Mucosa of descending colon (tissue), 3 donors: ENCODE measurements at regions not wholly inside any gene's neighbourhood (a gene's known extent, or its start where the extent isn't known, plus 50 kb on each side); places are given as distances from the start of the nearest gene placed in this dataset.

Experiments used
- ATAC-seq: fragments of 200-7000 bp; cut with Tn5 transposase; one replicate; pipeline ENCODE4 v1.9.1; 2020; ENCODE audit warnings: mild to moderate bottlenecking, moderate library complexity
- DNase-seq, 3 donors: peaks; one replicate each; pipeline ENCODE4 v3.0.0-alpha.2; 2020
- H3K36me3 ChIP-seq: fragments of 200-600 bp; one replicate; pipeline ENCODE4 v1.8.0; 2021; ENCODE audit warnings: low read depth, mild to moderate bottlenecking
- H3K4me1 ChIP-seq: fragments of 200-600 bp; one replicate; pipeline ENCODE4 v1.8.0; 2021; ENCODE audit warnings: low read depth, mild to moderate bottlenecking
- H3K4me3 ChIP-seq: fragments of 200-600 bp; one replicate; pipeline ENCODE4 v1.8.0; 2021; ENCODE audit warnings: mild to moderate bottlenecking
- H3K9me3 ChIP-seq: fragments of 200-600 bp; one replicate; pipeline ENCODE4 v1.8.0; 2021; ENCODE audit warnings: mild to moderate bottlenecking
- CTCF ChIP-seq: fragments of 200-600 bp; IDR thresholded peaks from one replicate; pipeline ENCODE4 v1.8.0; 2022; ENCODE audit warnings: antibody characterized with exemption, mild to moderate bottlenecking
- intact Hi-C, 2 donors: fragments of 100-400 bp; cut with DNase I in 1 of 2; cut with micrococcal nuclease in 1 of 2; formaldehyde crosslinking; loops; one replicate each; pipeline versions ENCODE4 v1.11.0 to v1.11.1; 2022; cut with DNase I, micrococcal nuclease
- donor health status: DM: no; HTN: no; CAD: no; lungs with moderate emphysema.
- donor health status: DM: no; HTN: no; CAD: no.
- donor health status: DM: no; HTN: yes; CAD: no.

- intact Hi-C loops = no loop called here
- no peak for ATAC-seq
- no peaks in the 10 kb centered on the region for H3K9me3 ChIP-seq
These were observed 377.2 kb upstream of the KLF4 start for GRCh38 chr9:107866711-107867311.

GRCh38 chr9:107863396-107863795 lies 373.8 kb upstream of the KLF4 start:
- Histone ChIP-seq H3K36me3 (no peaks in the 10 kb centered on the region), H3K4me3 (no peak overlapping the region), H3K4me1 (no peaks in the 10 kb centered on the region), H3K9me3 (no peaks in the 10 kb centered on the region)
- intact Hi-C loops = no loop called here
- ATAC-seq (no peak), DNase-seq (no peak)
- TF ChIP-seq CTCF = no peak

More at GRCh38 chr9:107866711-107867311, 377.2 kb upstream of the KLF4 start:
- DNase-seq = no peak
- Histone ChIP-seq H3K4me3 (no peak overlapping the region), H3K36me3 (no peaks in the 10 kb centered on the region), H3K4me1 (no peaks in the 10 kb centered on the region)
- TF ChIP-seq CTCF = no peak

- no peaks in the 10 kb centered on the region for H3K9me3 ChIP-seq
- DNase-seq (no peak), ATAC-seq (no peak)
- no peaks in the 10 kb centered on the region for H3K36me3 ChIP-seq
- intact Hi-C loops = no loop called here
- no peaks in the 10 kb centered on the region for H3K4me1 ChIP-seq
- H3K4me3 ChIP-seq = no peak overlapping the region
- no peak for TF ChIP-seq CTCF
These were observed 373.3 kb upstream of the KLF4 start for GRCh38 chr9:107862881-107863280.

DNA sequence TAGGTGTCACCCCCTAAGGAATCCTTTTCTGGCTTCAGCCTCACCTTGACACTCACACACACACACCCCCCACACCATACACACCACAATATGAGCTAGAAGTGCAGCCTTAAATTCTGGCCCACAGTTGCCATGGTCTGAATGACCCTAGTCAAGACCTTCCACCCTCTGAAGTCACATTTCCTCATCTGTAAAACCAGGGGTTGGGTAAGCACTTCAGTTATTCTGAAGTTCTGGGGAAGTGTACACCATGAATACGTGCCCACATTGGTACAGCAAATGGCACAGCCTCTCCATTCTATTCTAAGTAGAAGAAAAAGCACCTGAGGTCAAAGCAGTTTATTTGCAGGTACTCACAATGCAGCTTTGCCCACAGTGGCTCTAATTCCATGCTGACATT lies 372.8 kb upstream of the KLF4 start:
- no peak for DNase-seq
- intact Hi-C loops = no loop called here
- no peak for ATAC-seq
- Histone ChIP-seq H3K9me3 (no peaks in the 10 kb centered on the region), H3K4me1 (no peaks in the 10 kb centered on the region), H3K36me3 (no peaks in the 10 kb centered on the region), H3K4me3 (no peak overlapping the region)
- no peak for TF ChIP-seq CTCF

DNA sequence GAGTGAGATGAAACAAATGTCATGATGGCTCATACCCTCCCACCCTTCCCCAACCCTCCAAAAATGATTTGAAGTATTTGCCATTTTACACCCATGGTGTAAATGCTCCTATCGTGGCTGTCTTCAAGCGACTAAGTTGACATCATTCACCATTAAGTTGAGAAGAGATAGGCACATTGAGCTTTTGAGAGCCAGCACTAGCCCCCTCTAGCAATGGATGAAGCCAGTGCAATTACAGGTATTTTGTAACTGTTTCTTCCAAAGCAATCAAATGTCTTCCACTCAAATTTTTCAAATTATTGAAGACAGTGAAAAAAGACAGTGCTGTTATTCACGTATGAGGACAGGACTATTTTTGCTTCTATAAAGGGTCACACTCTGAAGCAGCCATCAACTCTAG lies 371.5 kb upstream of the KLF4 start:
- ATAC-seq (no peak), DNase-seq (no peak)
- intact Hi-C loops = no loop called here
- Histone ChIP-seq H3K9me3 (no peaks in the 10 kb centered on the region), H3K4me1 (no peaks in the 10 kb centered on the region), H3K4me3 (no peak overlapping the region), H3K36me3 (no peaks in the 10 kb centered on the region)
- no peak for TF ChIP-seq CTCF

DNA sequence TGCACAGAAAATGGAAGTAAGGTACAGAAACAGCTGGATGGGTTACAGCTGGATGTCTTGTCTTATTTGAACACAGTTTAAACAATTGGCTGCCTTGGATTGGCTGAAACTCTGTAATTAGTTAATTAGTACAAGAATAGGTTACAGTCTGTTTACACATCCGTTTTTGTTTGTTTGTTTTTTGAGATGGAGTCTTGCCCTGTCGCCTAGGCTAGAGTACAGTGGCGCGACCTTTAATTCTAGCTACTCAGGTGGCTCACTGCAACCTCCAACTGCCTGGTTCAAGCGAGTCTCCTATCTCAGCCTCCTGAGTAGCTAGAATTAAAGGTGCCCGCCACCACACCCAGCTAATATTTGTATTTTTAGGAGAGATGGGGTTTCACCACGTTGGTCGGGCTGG lies 368.7 kb upstream of the KLF4 start:
- ATAC-seq = no peak
- H3K4me1 ChIP-seq = no peaks in the 10 kb centered on the region
- no peak for TF ChIP-seq CTCF
- peaks cover 10% of the 10 kb centered on the region for H3K9me3 ChIP-seq
- DNase-seq = no peak
- intact Hi-C loops = no loop called here
- no peak overlapping the region for H3K4me3 ChIP-seq
- H3K36me3 ChIP-seq = no peaks in the 10 kb centered on the region
